ENCODE measurements at regions not wholly inside any gene's neighbourhood (a gene's known extent, or its start where the extent isn't known, plus 50 kb on each side); places are given as distances from the start of the nearest gene placed in this dataset.

- DNase-seq (ENCODE audit: low read depth in 2 of 2): peak; percentile 9 to 50
Measured at GRCh38 chr3:109532257-109533216, 195.2 kb upstream of the DPPA4 start.

DNA sequence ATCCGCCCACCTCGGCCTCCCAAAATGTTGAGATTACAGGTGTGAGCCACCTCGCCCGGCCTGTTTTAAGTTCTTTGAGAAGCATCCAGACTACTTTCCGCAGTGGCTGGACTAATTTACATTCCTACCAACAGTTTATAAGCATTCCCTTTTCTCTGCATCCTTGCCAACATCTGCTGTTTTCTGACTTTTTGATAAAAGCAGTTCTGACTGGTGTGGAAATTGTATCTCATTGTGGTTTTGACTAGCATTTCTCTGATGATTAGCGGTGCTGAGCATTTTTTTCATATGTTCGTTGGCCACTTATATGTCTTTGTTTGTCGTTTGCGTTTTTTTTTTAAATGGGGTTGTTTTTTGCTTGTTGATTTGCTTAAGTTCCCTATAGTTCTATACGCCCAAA is 208.4 kb upstream of the DPPA4 start:
- DNase-seq (ENCODE audit: low read depth in 2 of 2): no peak

DNA sequence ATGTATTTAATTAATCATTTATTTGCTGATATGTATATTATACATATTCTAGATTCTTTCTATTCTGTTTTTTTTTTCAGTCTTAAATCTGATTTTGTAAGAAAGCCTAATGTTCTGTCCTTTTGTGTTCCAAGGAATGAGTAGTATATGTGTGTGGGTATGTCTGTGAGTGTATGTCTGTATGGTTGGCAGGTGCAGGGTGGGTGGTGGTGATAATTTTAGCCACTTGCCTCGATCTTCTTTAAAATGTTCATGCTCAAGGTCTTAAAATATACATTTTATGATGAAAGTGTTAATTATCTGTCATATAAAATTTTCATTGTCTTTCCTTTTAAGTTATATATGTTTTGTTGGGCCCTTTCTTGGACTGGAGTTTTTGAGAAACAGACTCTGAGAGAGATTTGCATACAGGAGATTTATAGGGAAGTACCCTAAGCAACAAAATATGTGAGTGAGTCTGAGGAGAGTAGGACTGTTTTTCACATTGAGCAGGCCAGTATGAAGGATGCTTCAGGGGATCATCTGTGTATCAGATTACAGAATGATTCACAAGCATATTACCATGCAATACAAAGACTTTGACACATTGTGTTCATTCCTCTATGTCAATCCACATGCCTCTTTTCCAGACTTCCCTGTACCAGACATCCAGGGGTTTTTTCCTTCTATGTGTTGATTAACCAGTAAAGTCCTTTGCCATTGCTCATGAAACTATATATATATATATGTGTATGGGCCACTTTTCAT is 211.0 kb upstream of the DPPA4 start:
- no peak for DNase-seq (ENCODE audit: low read depth in 2 of 2)

DNA sequence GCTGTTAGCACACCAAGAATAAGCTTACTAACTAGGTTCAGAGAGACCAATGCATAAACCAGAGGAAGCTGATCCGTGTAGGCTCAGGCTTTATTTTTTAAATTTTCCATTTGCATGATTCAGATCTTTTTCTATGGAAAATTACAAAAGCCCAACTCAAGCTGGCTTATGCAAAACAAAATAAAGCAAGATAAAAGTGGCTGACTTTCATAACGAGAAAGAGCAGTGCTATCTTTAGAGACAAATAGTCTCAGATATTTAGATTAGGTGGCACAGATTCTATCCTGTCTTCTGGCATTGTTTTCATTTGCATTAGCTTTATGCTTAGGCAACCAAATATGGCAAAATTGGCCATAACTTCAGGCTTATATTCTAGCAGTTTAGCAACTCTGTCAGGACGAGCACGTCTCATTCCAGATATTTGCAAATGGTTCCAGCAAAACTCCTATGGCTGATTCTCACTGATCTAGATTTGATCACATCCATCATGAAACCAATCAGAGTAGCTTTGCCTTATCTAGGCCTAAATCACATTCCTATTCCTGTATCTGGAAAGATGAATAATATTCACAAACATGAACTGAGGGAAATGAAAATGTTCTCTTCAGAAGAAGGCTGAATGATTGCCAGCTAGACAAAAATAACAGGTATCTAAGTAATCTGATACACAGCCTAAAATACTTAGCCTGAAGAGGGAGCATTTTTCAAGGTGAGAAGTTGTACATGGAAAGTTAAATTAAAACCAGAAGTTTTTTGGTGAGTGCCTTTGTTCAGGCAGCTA is 216.4 kb upstream of the DPPA4 start:
- DNase-seq (ENCODE audit: low read depth in 2 of 2): peak in 1 of 2 donors; percentile 5

DNA sequence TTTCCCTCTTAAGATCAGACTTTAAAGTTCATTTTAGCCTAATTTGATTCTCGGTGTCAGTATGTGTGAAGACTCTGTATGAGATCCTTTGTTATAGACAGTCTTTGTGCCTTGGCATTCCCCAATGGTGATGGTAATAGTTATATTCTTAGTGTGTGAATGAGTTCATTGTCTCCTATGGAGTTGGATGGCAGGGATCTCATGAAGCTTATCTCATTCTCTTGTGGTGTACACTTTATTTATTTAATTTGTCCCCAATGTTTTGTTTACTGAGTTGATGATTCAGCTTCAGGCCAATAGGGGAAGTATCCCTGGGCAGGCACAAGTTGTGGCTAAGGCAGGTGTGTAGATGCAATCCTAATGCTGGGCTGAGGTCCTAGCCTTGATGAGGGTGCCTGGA is 222.0 kb upstream of the DPPA4 start:
- no peak for DNase-seq (ENCODE audit: low read depth in 2 of 2)

- DNase-seq (ENCODE audit: low read depth in 2 of 2): no peak
Measured at GRCh38 chr3:109563149-109563548, 225.8 kb upstream of the DPPA4 start.

DNA sequence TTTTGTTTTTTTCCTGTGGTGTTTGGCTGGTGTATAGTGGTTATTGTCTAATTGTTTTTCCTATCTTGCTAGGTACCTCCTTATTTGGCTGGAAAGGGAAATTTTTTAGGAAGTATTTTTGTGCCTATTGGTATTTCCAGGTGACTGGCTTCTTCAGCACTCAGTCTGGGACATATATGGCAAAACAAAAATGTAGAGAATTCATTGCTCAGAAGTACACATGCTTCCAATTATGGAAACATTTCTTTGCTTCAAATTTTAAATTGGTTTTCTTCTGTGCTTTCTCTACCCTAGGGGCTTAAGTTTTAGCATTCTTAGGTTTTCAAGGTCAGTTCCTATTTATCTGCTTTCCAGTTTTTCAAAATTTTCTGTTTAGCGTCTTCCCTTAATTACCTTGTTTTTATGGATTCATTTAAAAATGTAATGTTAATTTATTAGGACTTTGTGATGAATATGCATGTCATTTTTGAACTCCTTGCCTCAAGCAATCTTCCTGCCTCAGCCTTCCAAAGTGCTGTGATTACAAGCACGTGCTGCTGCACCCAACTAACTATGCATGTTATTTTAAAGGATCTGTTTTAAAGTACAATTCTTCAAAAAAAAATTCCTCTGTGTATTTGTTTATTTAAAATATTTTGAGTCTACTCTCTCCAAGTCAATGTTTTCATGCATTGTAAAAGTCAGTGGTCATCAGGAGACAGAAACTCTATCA is 231.9 kb upstream of the DPPA4 start:
- DNase-seq (ENCODE audit: low read depth in 2 of 2): no peak

DNA sequence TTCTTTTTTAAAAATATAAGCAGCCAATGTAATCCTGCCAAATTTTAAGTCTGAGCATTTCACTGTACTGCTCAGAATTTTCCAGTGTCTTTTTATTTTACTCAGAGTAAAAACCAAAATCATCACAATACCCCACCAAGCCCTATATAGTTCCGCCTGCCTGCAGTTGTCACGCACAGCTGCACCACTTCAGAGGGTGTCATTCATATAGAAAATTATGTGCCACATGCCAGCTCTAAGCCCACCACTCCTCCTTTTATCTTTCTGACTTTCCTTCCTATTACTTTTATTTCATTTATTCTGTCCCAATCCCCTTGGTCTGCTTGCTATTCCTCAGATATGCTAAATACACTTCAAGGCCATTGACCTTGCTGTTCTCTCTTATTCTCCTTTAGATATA is 233.1 kb upstream of the DPPA4 start:
- DNase-seq (ENCODE audit: low read depth in 2 of 2): no peak

DNA sequence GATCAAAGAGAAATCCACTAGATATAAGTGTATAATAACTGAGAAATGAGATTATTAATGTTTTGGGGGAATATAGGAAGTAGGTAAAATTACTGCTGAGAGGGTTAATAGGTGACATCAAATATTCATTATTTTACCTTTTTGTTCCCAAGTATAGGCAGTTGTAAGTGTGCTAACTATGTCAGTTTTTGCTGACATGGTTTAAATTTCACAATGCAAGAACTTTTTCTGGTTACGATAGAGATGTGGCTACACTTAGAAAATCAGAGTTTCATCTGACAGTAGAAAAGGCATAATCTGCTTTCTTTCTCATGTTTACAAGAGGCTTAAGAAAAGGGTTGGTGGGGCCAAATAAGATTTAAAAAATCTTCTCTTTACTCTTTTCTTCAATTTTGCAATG is 235.0 kb upstream of the DPPA4 start:
- no peak for DNase-seq (ENCODE audit: low read depth in 2 of 2)

DNA sequence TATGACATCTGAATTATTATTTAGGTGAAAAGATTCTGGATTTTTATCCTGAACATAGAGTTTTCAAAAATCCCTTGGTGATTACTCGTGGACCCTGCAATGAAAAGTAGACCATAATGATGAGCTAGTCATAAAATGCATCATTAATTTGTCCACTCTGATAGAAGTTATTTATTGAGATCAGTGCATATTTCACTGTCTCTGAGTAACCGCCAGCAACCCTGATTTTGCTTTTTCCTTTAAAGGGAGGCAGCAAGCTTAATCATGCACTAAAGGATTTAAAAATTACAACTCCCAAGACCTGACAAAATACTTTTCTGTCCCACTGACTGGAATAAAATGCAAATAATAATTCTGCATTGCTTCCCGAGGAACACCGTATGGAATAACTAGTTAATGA is 259.6 kb upstream of the DPPA4 start:
- no peak for DNase-seq (ENCODE audit: low read depth in 2 of 2)

GRCh38 chr3:109597444-109597843 is 260.1 kb upstream of the DPPA4 start:
- DNase-seq (ENCODE audit: low read depth in 2 of 2): no peak

DNA sequence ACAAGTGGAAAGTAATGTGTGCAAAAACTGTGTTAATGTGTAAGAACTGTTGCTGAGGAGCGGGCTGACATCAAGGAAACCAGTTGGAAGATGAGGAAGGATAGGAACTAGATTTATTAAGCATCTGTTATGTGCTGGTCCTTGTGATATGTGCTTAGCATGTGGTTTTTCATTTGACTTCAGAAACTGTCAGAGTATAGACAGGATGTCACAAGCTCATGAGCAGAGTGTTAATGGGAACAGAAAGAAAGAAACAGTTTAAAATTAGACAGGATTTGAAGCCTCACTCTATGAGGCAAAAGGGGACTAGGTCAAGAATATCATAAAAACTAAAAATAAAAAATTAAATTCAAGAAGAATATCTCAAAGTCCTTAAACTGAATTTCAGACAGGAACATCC is 270.6 kb upstream of the DPPA4 start:
- no peak for DNase-seq (ENCODE audit: low read depth in 2 of 2)

DNA sequence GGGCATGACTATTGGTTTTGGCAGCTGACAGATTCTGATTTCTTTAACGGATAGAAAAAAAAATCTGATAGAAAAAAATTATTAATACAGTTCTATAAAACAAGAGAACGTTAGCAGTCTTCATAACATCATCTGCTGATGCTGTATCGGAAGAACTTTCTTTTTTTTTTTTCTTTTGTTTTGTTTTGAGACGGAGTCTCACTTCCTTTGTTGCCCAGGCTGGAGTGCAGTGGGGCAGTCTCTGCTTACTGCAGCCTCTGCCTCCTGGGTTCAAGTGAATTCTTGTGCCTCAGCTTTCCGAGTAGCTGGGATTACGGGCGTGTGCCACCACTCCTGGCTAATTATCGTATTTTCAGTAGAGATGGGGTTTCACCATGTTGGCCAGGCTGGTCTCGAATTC is 271.2 kb upstream of the DPPA4 start:
- no peak for DNase-seq (ENCODE audit: low read depth in 2 of 2)

DNA sequence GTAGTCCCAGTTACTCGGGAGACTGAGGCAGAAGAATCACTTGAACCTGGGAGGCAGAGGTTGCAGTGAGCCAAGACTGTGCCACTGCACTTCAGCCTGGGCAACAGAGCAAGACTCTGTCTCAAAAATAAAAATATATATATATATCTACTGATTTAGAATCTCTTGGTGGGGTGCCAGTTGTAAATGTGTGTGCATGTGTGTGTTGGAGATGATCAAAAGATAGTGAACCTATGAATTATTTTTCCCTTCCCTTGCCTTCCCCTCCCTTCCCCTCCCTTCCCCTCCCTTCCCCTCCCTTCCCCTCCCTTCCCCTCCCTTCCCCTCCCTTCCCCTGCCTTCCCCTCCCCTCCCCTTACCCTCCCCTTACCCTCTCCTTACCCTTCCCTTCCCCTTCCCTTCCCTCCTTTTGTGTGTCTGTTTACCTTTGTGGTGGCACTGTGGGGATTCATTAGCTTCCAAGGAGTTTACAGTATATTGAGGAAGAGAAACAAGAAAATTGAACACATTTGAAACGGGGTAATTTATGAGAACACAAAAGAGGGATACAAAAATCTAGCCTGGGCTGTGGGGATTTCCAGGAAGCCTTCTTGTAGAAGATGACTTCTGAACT is 281.5 kb upstream of the DPPA4 start:
- no peak for DNase-seq (ENCODE audit: low read depth in 2 of 2)

DNA sequence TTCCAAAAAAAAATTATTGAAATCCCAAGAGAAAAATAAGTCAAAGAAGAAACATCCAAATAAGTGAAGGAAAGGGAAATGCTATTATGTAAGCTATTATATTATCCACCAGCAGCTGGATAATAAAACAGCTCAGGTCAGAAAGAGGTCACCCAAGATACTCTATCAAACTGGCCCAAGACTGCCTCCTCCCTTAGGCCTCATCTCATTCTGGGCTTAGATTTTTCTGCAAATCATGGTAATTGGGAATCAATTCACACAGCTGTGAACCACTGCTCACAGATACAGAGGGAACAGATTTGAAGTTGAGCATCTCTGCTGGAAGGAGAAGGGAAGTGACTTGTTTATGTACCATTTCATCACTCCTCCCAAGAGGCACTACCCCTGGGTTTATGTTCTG is 294.6 kb upstream of the DPPA4 start:
- DNase-seq (ENCODE audit: low read depth in 2 of 2): no peak

- no peak for DNase-seq (ENCODE audit: low read depth in 2 of 2)
Measured at GRCh38 chr3:109640146-109640652, 302.9 kb upstream of the DPPA4 start.

DNA sequence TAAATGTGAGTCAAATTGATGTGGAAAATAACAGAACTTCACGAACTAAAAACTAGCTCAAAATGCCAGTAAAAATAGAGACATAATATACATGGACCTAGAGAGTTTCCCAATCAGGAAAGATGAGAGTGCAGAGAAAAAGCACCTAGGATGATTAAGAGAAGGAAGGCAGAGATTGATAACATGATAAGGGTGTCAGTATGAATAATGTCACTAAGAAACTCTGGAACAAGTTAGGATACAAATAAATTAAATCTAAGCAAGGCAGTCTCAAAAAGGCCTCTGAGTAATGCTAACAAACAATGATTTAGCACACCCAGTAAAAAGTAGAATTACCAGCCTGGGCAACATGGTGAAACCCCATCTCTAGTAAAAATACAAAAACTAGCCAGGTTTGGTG is 304.7 kb upstream of the DPPA4 start:
- no peak for DNase-seq (ENCODE audit: low read depth in 2 of 2)

GRCh38 chr3:109643590-109643989 is 306.2 kb upstream of the DPPA4 start:
- DNase-seq (ENCODE audit: low read depth in 2 of 2): no peak

DNA sequence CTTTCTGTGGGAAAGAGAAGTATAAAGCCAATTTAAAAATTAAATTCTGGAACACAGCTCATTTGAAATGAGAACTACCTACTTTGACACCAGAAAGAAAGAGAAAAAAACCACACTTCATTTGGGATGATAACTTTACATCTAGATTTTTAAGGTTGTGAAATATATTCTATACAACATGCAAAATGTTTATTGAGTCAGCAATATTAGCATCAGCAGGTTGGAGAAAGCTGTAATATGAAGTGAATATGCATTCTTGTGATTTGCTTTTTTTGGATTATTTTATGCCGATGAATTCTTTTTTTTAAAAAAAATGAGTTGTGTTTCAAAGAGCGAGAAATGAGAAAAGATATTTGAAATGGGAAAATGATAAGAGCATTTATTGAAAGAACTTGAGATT is 307.0 kb upstream of the DPPA4 start:
- DNase-seq (ENCODE audit: low read depth in 2 of 2): no peak

DNA sequence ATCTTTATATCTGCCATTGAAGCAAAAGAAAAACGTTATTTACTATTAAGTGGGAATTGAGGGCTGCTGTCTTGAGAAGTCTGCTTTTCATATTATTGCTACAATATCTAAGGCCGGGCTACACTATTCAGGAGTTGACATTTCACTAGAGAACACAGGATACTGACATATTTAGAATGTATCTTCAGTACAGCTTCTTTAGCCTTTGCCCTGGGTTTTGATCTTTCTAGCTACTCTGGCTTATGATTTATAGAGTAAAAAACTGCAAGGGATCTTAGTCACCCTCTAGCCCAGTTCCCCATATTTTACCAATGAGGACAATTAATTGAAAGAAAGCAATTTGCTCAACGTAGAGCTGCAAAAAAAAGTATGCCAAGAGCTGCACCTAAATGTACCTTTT is 307.4 kb upstream of the DPPA4 start:
- no peak for DNase-seq (ENCODE audit: low read depth in 2 of 2)

GRCh38 chr3:109648027-109648426 is 310.7 kb upstream of the DPPA4 start:
- no peak for DNase-seq (ENCODE audit: low read depth in 2 of 2)
